H1 (cell line): ENCODE measurements at regions not wholly inside any gene's neighbourhood (a gene's known extent, or its start where the extent isn't known, plus 50 kb on each side); places are given as distances from the start of the nearest gene placed in this dataset.

Experiments
- BACH1 ChIP-seq: IDR thresholded peaks from 2 replicates; pipeline ENCODE4 v1.6.1; 2012; ENCODE audit warnings: low read length, improper control_type of control experiment
- BCL11A ChIP-seq, 2 experiments: IDR thresholded peaks; one replicate each; pipeline ENCODE4 v1.6.1; 2011; ENCODE audit warnings: low read depth in 2 of 2, low read length in 2 of 2, mild to moderate bottlenecking in 2 of 2
- BRCA1 ChIP-seq: IDR thresholded peaks from 2 replicates; pipeline ENCODE4 v1.6.1; 2012; ENCODE audit warnings: low read depth, low read length, improper control_type of control experiment
- CTCF ChIP-seq, 3 experiments: IDR thresholded peaks; 1 replicate in 2 of 3; 2 replicates in 1 of 3; pipeline versions ENCODE4 v1.5.1 to v1.6.1; 2011; ENCODE audit warnings: low read length in 3 of 3, mild to moderate bottlenecking in 3 of 3, inconsistent platforms in 2 of 3, low read depth in 1 of 3, moderate library complexity in 1 of 3; ENCODE audit not compliant: insufficient read depth in 1 of 3; ENCODE audit errors: control extremely low read depth in 1 of 3
- EP300 ChIP-seq, 2 experiments: IDR thresholded peaks; 1 replicate in 1 of 2; 2 replicates in 1 of 2; pipeline ENCODE4 v1.6.1; 2011 to 2012; ENCODE audit warnings: low read depth in 2 of 2, low read length in 2 of 2, mild to moderate bottlenecking in 2 of 2, borderline replicate concordance in 1 of 2, inconsistent platforms in 1 of 2, moderate library complexity in 1 of 2
- JUND ChIP-seq: IDR thresholded peaks from 2 replicates; pipeline ENCODE4 v1.6.1; 2011; ENCODE audit warnings: mild to moderate bottlenecking, improper control_type of control experiment, low read length
- MAX ChIP-seq: IDR thresholded peaks from 2 replicates; pipeline ENCODE4 v1.6.1; 2012; ENCODE audit warnings: inconsistent platforms
- PHF8 ChIP-seq: fragments of 200-600 bp; sonication (generic); conservative IDR thresholded peaks from 2 replicates; pipeline ENCODE4 v1.7.1; 2012; ENCODE audit warnings: low read depth, mild to moderate bottlenecking, inconsistent platforms, low read length, moderate library complexity
- POLR2A ChIP-seq, 2 experiments: IDR thresholded peaks; 1 replicate in 1 of 2; 2 replicates in 1 of 2; pipeline ENCODE4 v1.6.1; 2011; ENCODE audit warnings: low read depth in 2 of 2, low read length in 2 of 2, mild to moderate bottlenecking in 2 of 2; ENCODE audit errors: control extremely low read depth in 1 of 2
- POLR2AphosphoS5 ChIP-seq: IDR thresholded peaks from 2 replicates; pipeline ENCODE4 v1.6.1; 2011; ENCODE audit warnings: low read depth, low read length
- RAD21 ChIP-seq, 2 experiments: IDR thresholded peaks in 1 of 2; conservative IDR thresholded peaks in 1 of 2; 2 replicates each; pipeline ENCODE4 v1.6.1; 2011; ENCODE audit warnings: low read depth in 2 of 2, low read length in 2 of 2, improper control_type of control experiment in 1 of 2, inconsistent platforms in 1 of 2, mild to moderate bottlenecking in 1 of 2, moderate library complexity in 1 of 2
- SP2 ChIP-seq: IDR thresholded peaks from 2 replicates; pipeline ENCODE4 v1.6.1; 2012; ENCODE audit warnings: mild to moderate bottlenecking, low read length, inconsistent platforms

- no peak for TF ChIP-seq CTCF (IDR thresholded peaks at IDR 0.05; ENCODE audit: control extremely low read depth in 1 of 3, insufficient read depth in 1 of 3, low read depth in 1 of 3, low read length in 3 of 3)
- no peak for TF ChIP-seq PHF8
- TF ChIP-seq RAD21 (IDR thresholded peaks at IDR 0.05 in 1 of 2, conservative IDR thresholded peaks at IDR 0.05 in 1 of 2; ENCODE audit: low read depth in 2 of 2, low read length in 2 of 2), result no peak
- TF ChIP-seq SP2, result no peak
- no peak for TF ChIP-seq BACH1
- TF ChIP-seq POLR2A (IDR thresholded peaks at IDR 0.05; ENCODE audit: control extremely low read depth in 1 of 2, low read depth in 2 of 2, low read length in 2 of 2), result no peak
- no peak for TF ChIP-seq BRCA1
- no peak for TF ChIP-seq MAX
- no peak for TF ChIP-seq JUND
- TF ChIP-seq BCL11A (IDR thresholded peaks at IDR 0.05; ENCODE audit: low read depth in 2 of 2, low read length in 2 of 2), result no peak
- TF ChIP-seq POLR2AphosphoS5, result no peak
- no peak for TF ChIP-seq EP300 (IDR thresholded peaks at IDR 0.05; ENCODE audit: borderline replicate concordance in 1 of 2, low read depth in 2 of 2, low read length in 2 of 2)
Measured at GRCh38 chr1:213570487-213570886, 417.3 kb upstream of the PROX1 start.
